GM12878 (cell line): ENCODE measurements at regions not wholly inside any gene's neighbourhood (a gene's known extent, or its start where the extent isn't known, plus 50 kb on each side); places are given as distances from the start of the nearest gene placed in this dataset.

ENCODE experiments used
- CHD4 ChIP-seq: fragments of 200-600 bp; sonication (generic); IDR thresholded peaks from 2 replicates; pipeline ENCODE4 v1.6.1; 2016; ENCODE audit warnings: mild to moderate bottlenecking
- IKZF1 ChIP-seq: fragments of 450-650 bp; conservative IDR thresholded peaks from 2 replicates; pipeline ENCODE4 v1.6.1; 2017; ENCODE audit warnings: antibody characterized with exemption, mild to moderate bottlenecking
- IRF4 ChIP-seq: IDR thresholded peaks from 2 replicates; pipeline ENCODE4 v1.6.1; 2011; ENCODE audit warnings: low read depth, low read length
- KDM1A ChIP-seq: fragments of 200-600 bp; sonication (generic); IDR thresholded peaks from 2 replicates; pipeline ENCODE4 v1.6.1; 2016; ENCODE audit warnings: borderline replicate concordance
- POU2F2 ChIP-seq: IDR thresholded peaks from 3 replicates; pipeline ENCODE4 v1.6.1; 2011; ENCODE audit warnings: low read depth, mild to moderate bottlenecking, low read length, borderline replicate concordance
- RELA ChIP-seq: fragments of 450-650 bp; IDR thresholded peaks from 2 replicates; pipeline ENCODE4 v1.8.0; 2014; ENCODE audit warnings: borderline replicate concordance; ENCODE audit not compliant: partially characterized antibody
- RFX5 ChIP-seq: IDR thresholded peaks from 2 replicates; pipeline ENCODE4 v1.6.1; 2011; ENCODE audit warnings: low read depth, low read length, improper control_type of control experiment
- SMC3 ChIP-seq: IDR thresholded peaks from 2 replicates; pipeline ENCODE4 v1.6.1; 2011; ENCODE audit warnings: low read length, improper control_type of control experiment, borderline replicate concordance
- STAT1 ChIP-seq: fragments of 450-650 bp; conservative IDR thresholded peaks from 2 replicates; pipeline ENCODE4 v1.6.1; 2014; ENCODE audit warnings: antibody characterized with exemption, mild to moderate bottlenecking
- YY1 ChIP-seq: IDR thresholded peaks from 2 replicates; pipeline ENCODE4 v1.6.1; 2011; ENCODE audit warnings: low read depth, mild to moderate bottlenecking, low read length
- ZNF217 ChIP-seq: fragments of 450-650 bp; IDR thresholded peaks from 2 replicates; pipeline ENCODE4 v1.6.1; 2017; ENCODE audit warnings: antibody characterized with exemption, mild to moderate bottlenecking
- TF ChIP-seq, protein P1 (sequence below): fragments of 450-650 bp; IDR thresholded peaks from 2 replicates; pipeline ENCODE4 v1.6.1; 2017; ENCODE audit warnings: mild to moderate bottlenecking
- TF ChIP-seq, protein P2 (sequence below), 3 experiments: IDR thresholded peaks in 2 of 3; conservative IDR thresholded peaks in 1 of 3; 2 replicates each; pipeline ENCODE4 v1.5.1; 2011; ENCODE audit warnings: low read depth in 3 of 3, low read length in 3 of 3, mild to moderate bottlenecking in 3 of 3, control low read depth in 2 of 3, moderate library complexity in 2 of 3, inconsistent platforms in 1 of 3, mixed read lengths in 1 of 3; ENCODE audit not compliant: control insufficient read depth in 2 of 3, insufficient read depth in 1 of 3; ENCODE audit errors: extremely low read depth in 1 of 3

DNA sequence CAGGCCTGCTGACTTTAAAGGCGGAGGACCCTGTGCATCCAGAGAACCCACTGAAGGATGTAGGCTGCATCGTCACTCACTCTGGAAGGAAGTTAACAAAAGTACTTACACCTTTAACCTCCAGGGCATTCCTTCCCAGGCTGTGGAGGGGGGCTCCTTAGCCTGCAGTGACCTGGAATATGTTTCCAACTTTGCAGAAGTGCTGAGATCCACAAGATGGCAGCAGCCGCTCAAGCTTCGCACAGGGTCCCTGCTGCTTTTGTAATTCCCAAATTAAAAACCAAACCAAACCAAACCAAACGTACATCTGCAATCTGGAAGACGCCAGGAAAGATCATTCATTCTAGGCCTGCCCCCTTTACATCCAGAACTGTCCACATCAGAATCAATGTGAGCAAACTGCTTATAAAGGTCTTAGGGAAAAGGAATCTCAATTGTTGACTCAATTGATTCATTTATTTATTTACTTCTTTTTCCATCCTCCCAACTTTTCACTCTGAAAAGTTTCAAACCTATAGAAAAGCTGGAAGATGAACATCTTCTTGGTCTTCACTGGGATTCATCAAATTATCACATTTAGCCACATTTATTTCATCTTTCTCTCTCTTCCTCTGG, 70.5 kb upstream of the KLHL25 start (continued):
- no peak for TF ChIP-seq RELA
- TF ChIP-seq, protein P1, sequence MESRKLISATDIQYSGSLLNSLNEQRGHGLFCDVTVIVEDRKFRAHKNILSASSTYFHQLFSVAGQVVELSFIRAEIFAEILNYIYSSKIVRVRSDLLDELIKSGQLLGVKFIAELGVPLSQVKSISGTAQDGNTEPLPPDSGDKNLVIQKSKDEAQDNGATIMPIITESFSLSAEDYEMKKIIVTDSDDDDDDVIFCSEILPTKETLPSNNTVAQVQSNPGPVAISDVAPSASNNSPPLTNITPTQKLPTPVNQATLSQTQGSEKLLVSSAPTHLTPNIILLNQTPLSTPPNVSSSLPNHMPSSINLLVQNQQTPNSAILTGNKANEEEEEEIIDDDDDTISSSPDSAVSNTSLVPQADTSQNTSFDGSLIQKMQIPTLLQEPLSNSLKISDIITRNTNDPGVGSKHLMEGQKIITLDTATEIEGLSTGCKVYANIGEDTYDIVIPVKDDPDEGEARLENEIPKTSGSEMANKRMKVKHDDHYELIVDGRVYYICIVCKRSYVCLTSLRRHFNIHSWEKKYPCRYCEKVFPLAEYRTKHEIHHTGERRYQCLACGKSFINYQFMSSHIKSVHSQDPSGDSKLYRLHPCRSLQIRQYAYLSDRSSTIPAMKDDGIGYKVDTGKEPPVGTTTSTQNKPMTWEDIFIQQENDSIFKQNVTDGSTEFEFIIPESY, result no peak
- no peak for TF ChIP-seq KDM1A
- TF ChIP-seq, protein P2, sequence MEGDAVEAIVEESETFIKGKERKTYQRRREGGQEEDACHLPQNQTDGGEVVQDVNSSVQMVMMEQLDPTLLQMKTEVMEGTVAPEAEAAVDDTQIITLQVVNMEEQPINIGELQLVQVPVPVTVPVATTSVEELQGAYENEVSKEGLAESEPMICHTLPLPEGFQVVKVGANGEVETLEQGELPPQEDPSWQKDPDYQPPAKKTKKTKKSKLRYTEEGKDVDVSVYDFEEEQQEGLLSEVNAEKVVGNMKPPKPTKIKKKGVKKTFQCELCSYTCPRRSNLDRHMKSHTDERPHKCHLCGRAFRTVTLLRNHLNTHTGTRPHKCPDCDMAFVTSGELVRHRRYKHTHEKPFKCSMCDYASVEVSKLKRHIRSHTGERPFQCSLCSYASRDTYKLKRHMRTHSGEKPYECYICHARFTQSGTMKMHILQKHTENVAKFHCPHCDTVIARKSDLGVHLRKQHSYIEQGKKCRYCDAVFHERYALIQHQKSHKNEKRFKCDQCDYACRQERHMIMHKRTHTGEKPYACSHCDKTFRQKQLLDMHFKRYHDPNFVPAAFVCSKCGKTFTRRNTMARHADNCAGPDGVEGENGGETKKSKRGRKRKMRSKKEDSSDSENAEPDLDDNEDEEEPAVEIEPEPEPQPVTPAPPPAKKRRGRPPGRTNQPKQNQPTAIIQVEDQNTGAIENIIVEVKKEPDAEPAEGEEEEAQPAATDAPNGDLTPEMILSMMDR (IDR thresholded peaks at IDR 0.05 in 2 of 3, conservative IDR thresholded peaks at IDR 0.05 in 1 of 3; ENCODE audit: control insufficient read depth in 2 of 3, extremely low read depth in 1 of 3, insufficient read depth in 1 of 3, low read depth in 3 of 3, low read length in 3 of 3), result peak; percentile 53 to 77 (median 66); a peak in 5 of 6 replicates
- TF ChIP-seq CHD4, result no peak
- no peak for TF ChIP-seq STAT1
- TF ChIP-seq IRF4, result no peak
- no peak for TF ChIP-seq YY1
- no peak for TF ChIP-seq POU2F2
- TF ChIP-seq SMC3, result peak; percentile 71
- TF ChIP-seq RFX5, result no peak
- no peak for TF ChIP-seq ZNF217
- no peak for TF ChIP-seq IKZF1
